Astrocyte (in vitro differentiated cells and primary cell): ENCODE measurements at regions not wholly inside any gene's neighbourhood (a gene's known extent, or its start where the extent isn't known, plus 50 kb on each side); places are given as distances from the start of the nearest gene placed in this dataset.

Experiments
- CTCF ChIP-seq: IDR thresholded peaks from 2 replicates; pipeline ENCODE4 v1.5.1; 2011; ENCODE audit warnings: low read depth, mild to moderate bottlenecking, inconsistent platforms, low read length, moderate library complexity; ENCODE audit not compliant: insufficient read depth
- EZH2 ChIP-seq: IDR thresholded peaks from 2 replicates; pipeline ENCODE4 v1.6.1; 2012; ENCODE audit warnings: mild to moderate bottlenecking, low read length, inconsistent platforms; ENCODE audit not compliant: insufficient read depth

- TF ChIP-seq CTCF (no peak), EZH2 (no peak)
Measured at GRCh38 chr9:75734802-75735201, 155.7 kb upstream of the PCSK5 start.
